OCI-LY1 (cell line): ENCODE measurements at regions not wholly inside any gene's neighbourhood (a gene's known extent, or its start where the extent isn't known, plus 50 kb on each side); places are given as distances from the start of the nearest gene placed in this dataset.

Experiments
- H2AFZ ChIP-seq: fragments of 200-600 bp; sonication (generic), shearing (Covaris generic); 2 replicates; pipeline ENCODE4 v1.6.0; 2014; ENCODE audit warnings: antibody characterized with exemption, mild to moderate bottlenecking, low read length
- H3F3A ChIP-seq: fragments of 200-600 bp; sonication (generic), shearing (Covaris generic); 2 replicates; pipeline ENCODE4 v1.6.0; 2014; ENCODE audit warnings: mild to moderate bottlenecking, antibody characterized with exemption, low read length, moderate library complexity; ENCODE audit not compliant: insufficient read depth
- H3K27ac ChIP-seq: fragments of 200-600 bp; sonication (generic); 2 replicates; pipeline ENCODE4 v1.5.1; 2014; ENCODE audit warnings: low read length, mixed run types, mild to moderate bottlenecking, low read depth; ENCODE audit not compliant: poor library complexity, severe bottlenecking
- H3K27me3 ChIP-seq: fragments of 200-600 bp; sonication (generic); 2 replicates; pipeline ENCODE4 v1.6.0; 2014; ENCODE audit warnings: antibody characterized with exemption, mild to moderate bottlenecking, low read length, moderate library complexity; ENCODE audit not compliant: insufficient read depth
- H3K36me3 ChIP-seq: fragments of 200-600 bp; sonication (generic); 2 replicates; pipeline ENCODE4 v1.6.1; 2014; ENCODE audit warnings: mild to moderate bottlenecking, antibody characterized with exemption, low read length, moderate library complexity, mixed read lengths; ENCODE audit not compliant: insufficient read depth
- H3K4me1 ChIP-seq: fragments of 200-600 bp; sonication (generic); 2 replicates; pipeline ENCODE4 v1.5.1; 2014; ENCODE audit warnings: mild to moderate bottlenecking, low read length, moderate library complexity; ENCODE audit not compliant: insufficient read depth, severe bottlenecking
- H3K4me2 ChIP-seq: fragments of 200-600 bp; sonication (generic), shearing (Covaris generic); 2 replicates; pipeline ENCODE4 v1.6.1; 2014; ENCODE audit warnings: low read length
- H3K4me3 ChIP-seq: fragments of 200-600 bp; sonication (generic); 2 replicates; pipeline ENCODE4 v1.5.1; 2014; ENCODE audit warnings: low read length, low read depth, mild to moderate bottlenecking, mixed read lengths; ENCODE audit not compliant: poor library complexity, severe bottlenecking
- H3K79me2 ChIP-seq: fragments of 200-600 bp; shearing (Covaris generic); 2 replicates; pipeline ENCODE4 v1.6.1; 2016; ENCODE audit warnings: mixed run types, low read length, mixed read lengths; ENCODE audit not compliant: insufficient read depth
- H3K9ac ChIP-seq: fragments of 200-600 bp; sonication (generic), shearing (Covaris generic); 2 replicates; pipeline ENCODE4 v1.6.1; 2014; ENCODE audit warnings: mild to moderate bottlenecking, low read length, mixed read lengths
- H3K9me2 ChIP-seq: fragments of 200-600 bp; sonication (generic), shearing (Covaris generic); 2 replicates; pipeline ENCODE4 v1.6.1; 2014; ENCODE audit warnings: low read depth, mild to moderate bottlenecking, low read length, mixed read lengths
- H3K9me3 ChIP-seq: fragments of 200-600 bp; shearing (Covaris generic); 2 replicates; pipeline ENCODE4 v1.6.1; 2014; ENCODE audit warnings: low read length, mixed read lengths
- H4K20me1 ChIP-seq: fragments of 200-600 bp; sonication (generic), shearing (Covaris generic); 2 replicates; pipeline ENCODE4 v1.6.0; 2016; ENCODE audit warnings: mild to moderate bottlenecking, low read length; ENCODE audit not compliant: insufficient read depth
- CTCF ChIP-seq: fragments of 200-600 bp; sonication (generic), shearing (Covaris generic); IDR thresholded peaks from 2 replicates; pipeline ENCODE4 v1.5.1; 2017; ENCODE audit warnings: mild to moderate bottlenecking, antibody characterized with exemption, low read length, moderate library complexity, mixed read lengths
- EZH2 ChIP-seq: fragments of 200-600 bp; sonication (generic), shearing (Covaris generic); IDR thresholded peaks from 2 replicates; pipeline ENCODE4 v1.8.0; 2017; ENCODE audit warnings: borderline replicate concordance, mixed run types, mild to moderate bottlenecking, antibody characterized with exemption, low read length, moderate library complexity, mixed read lengths

DNA sequence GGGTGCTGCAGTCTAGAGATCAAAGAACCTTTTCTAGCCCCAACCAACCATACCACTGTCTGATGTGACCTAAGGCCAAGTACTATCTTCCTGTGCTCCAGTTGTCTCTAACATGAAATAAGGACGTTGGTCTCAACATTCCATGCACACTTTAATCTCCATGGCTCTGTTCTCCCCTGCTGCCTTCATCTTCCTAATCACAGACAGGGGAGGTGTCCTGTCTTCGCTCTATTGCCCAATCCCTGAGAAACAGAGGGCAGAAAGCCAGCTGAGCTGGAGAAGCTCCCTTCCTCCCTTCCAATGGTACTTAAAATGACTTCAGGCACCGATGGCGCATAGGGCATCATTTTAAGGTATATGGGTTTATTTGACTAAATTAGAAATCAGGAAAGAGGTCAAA, 148.9 kb upstream of the GNAO1 start:
- no peak for TF ChIP-seq CTCF
- TF ChIP-seq EZH2, result no peak
- H3K4me3 ChIP-seq, result no peak overlapping the region

GRCh38 chr16:56041556-56042140, 149.6 kb upstream of the GNAO1 start:
- Histone ChIP-seq H3K9me2 (no peaks in the 10 kb centered on the region), H3K9ac (no peak overlapping the region), H3K4me3 (no peak overlapping the region), H3K4me2 (no peak overlapping the region), H2AFZ (no peak overlapping the region), H3K9me3 (no peaks in the 10 kb centered on the region), H3K4me1 (no peaks in the 10 kb centered on the region), H3K79me2 (no peaks in the 10 kb centered on the region), H3K36me3 (no peaks in the 10 kb centered on the region), H3K27ac (no peak overlapping the region), H4K20me1 (no peaks in the 10 kb centered on the region), H3K27me3 (no peaks in the 10 kb centered on the region), H3F3A (no peaks in the 10 kb centered on the region)
- TF ChIP-seq EZH2, result no peak
- TF ChIP-seq CTCF, result peak; percentile 46; the same call in 1 of the 2 replicates

More for the DNA sequence above, 148.9 kb upstream of the GNAO1 start:
- no peaks in the 10 kb centered on the region for H3K9me3 ChIP-seq
- no peaks in the 10 kb centered on the region for H3K79me2 ChIP-seq
- H3K27me3 ChIP-seq, result no peaks in the 10 kb centered on the region
- no peaks in the 10 kb centered on the region for H3K36me3 ChIP-seq
- H3K4me1 ChIP-seq, result no peaks in the 10 kb centered on the region
- no peaks in the 10 kb centered on the region for H3F3A ChIP-seq
- H3K9ac ChIP-seq, result no peak overlapping the region
- no peak overlapping the region for H3K4me2 ChIP-seq
- H2AFZ ChIP-seq, result no peak overlapping the region
- no peaks in the 10 kb centered on the region for H3K9me2 ChIP-seq
- H3K27ac ChIP-seq, result no peak overlapping the region
- H4K20me1 ChIP-seq, result no peaks in the 10 kb centered on the region

DNA sequence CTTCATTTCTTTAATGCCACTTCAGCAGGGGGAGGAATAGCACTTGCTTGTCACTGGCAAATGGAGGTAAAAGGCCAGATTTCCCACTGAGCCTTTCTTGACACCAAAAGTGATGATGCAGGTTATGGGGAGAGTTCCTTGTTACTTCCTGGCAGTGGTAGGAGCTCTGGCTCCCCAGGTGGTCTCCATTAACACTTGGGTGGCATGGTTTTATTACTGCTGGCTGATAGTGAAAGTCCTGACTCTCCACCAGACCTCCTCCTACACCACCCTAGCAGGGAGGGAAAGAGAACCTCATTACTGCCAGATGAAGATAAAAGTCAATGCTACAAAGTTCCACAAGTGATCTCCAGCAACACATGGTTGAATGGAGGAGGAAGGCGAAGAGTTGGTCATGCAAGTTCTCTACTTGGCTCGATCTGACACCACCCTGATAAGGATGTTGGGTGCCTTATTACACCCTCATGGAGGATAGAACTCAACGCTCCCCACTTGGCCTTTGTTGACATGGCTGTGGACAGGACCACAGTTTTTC, 152.7 kb upstream of the GNAO1 start:
- Histone ChIP-seq H3K36me3 (no peaks in the 10 kb centered on the region), H3K79me2 (no peaks in the 10 kb centered on the region), H3K9ac (no peak overlapping the region), H3F3A (no peaks in the 10 kb centered on the region), H3K4me3 (no peak overlapping the region), H3K9me2 (no peaks in the 10 kb centered on the region), H3K27me3 (no peaks in the 10 kb centered on the region), H2AFZ (no peak overlapping the region), H3K27ac (no peak overlapping the region), H3K4me1 (no peaks in the 10 kb centered on the region), H3K9me3 (no peaks in the 10 kb centered on the region), H3K4me2 (no peak overlapping the region), H4K20me1 (no peaks in the 10 kb centered on the region)
- TF ChIP-seq CTCF (no peak), EZH2 (no peak)
